SK-N-SH (cell line): ENCODE measurements at regions not wholly inside any gene's neighbourhood (a gene's known extent, or its start where the extent isn't known, plus 50 kb on each side); places are given as distances from the start of the nearest gene placed in this dataset.

Experiments used
- CTCF ChIA-PET: fragments of 300-600, 350-600 bp; formaldehyde crosslinking; extraction: SDS; loops from one replicate; lab custom pipeline; 2021; lab: Yijun Ruan, JAX
- POLR2A ChIA-PET: fragments of 350-600 bp; sonication (Branson Sonifier 250); formaldehyde crosslinking; extraction: SDS; loops from one replicate; lab custom pipeline; 2020; ENCODE audit warnings: antibody characterized with exemption, inconsistent platforms; lab: Yijun Ruan, JAX
- DNase-seq: peaks from one replicate; pipeline ENCODE4 v3.0.0; 2012
- H2AFZ ChIP-seq: fragments of 200-600 bp; sonication (generic); 2 replicates; pipeline ENCODE4 v1.8.1; 2016; ENCODE audit warnings: antibody characterized with exemption, mild to moderate bottlenecking, low read depth
- H3F3A ChIP-seq: fragments of 200-600 bp; sonication (generic); replicated peaks from 2 replicates; pipeline ENCODE3; 2016; ENCODE audit warnings: antibody characterized with exemption, mild to moderate bottlenecking; ENCODE audit not compliant: insufficient read depth
- H3K27ac ChIP-seq, 2 experiments: fragments of 200-500 bp in 1 of 2; fragments of 200-600 bp in 1 of 2; sonication (Bioruptor generic) in 1 of 2; sonication (generic), shearing (Covaris generic) in 1 of 2; 2 replicates each; pipeline versions ENCODE4 v1.5.1 to v1.6.1; 2014 to 2016; ENCODE audit warnings: low read depth in 2 of 2, inconsistent platforms in 1 of 2, low read length in 1 of 2, mild to moderate bottlenecking in 1 of 2, mixed read lengths in 1 of 2
- H3K27me3 ChIP-seq: fragments of 200-600 bp; sonication (generic), shearing (Covaris generic); 2 replicates; pipeline ENCODE4 v1.6.1; 2016; ENCODE audit warnings: mixed run types; ENCODE audit not compliant: insufficient read depth
- H3K36me3 ChIP-seq, 2 experiments: fragments of 200-500 bp in 1 of 2; fragments of 200-600 bp in 1 of 2; sonication (Bioruptor generic) in 1 of 2; sonication (generic) in 1 of 2; replicated peaks in 1 of 2; 2 replicates each; pipeline versions ENCODE3 to v1.5.1; 2014 to 2016; ENCODE audit warnings: low read length in 1 of 2, mild to moderate bottlenecking in 1 of 2; ENCODE audit not compliant: insufficient read depth in 2 of 2, control insufficient read depth in 1 of 2
- H3K4me1 ChIP-seq, 2 experiments: fragments of 200-500 bp in 1 of 2; fragments of 200-600 bp in 1 of 2; sonication (Bioruptor generic) in 1 of 2; sonication (generic), shearing (Covaris generic) in 1 of 2; 2 replicates each; pipeline versions ENCODE4 v1.5.1 to v1.6.1; 2014 to 2016; ENCODE audit warnings: low read depth in 1 of 2, low read length in 1 of 2, mixed run types in 1 of 2; ENCODE audit not compliant: insufficient read depth in 2 of 2, control insufficient read depth in 1 of 2
- H3K4me2 ChIP-seq: fragments of 200-600 bp; sonication (generic), shearing (Covaris generic); 2 replicates; pipeline ENCODE4 v1.6.1; 2017; ENCODE audit warnings: mixed run types
- H3K4me3 ChIP-seq, 2 experiments: fragments of 200-500 bp in 1 of 2; fragments of 200-600 bp in 1 of 2; sonication (Bioruptor generic) in 1 of 2; sonication (generic), shearing (Covaris generic) in 1 of 2; 2 replicates each; pipeline versions ENCODE4 v1.5.1 to v1.8.1; 2014 to 2016; ENCODE audit warnings: low read depth in 2 of 2, inconsistent platforms in 1 of 2, low read length in 1 of 2, mild to moderate bottlenecking in 1 of 2, mixed read lengths in 1 of 2, moderate library complexity in 1 of 2
- H3K79me2 ChIP-seq: fragments of 200-600 bp; sonication (generic); 2 replicates; pipeline ENCODE4 v1.8.1; 2017; ENCODE audit warnings: mild to moderate bottlenecking; ENCODE audit not compliant: insufficient read depth
- H3K9ac ChIP-seq: fragments of 200-600 bp; sonication (generic); 2 replicates; pipeline ENCODE4 v1.6.1; 2017; ENCODE audit warnings: mixed run types
- H3K9me2 ChIP-seq: fragments of 200-600 bp; sonication (generic); 2 replicates; pipeline ENCODE4 v1.6.1; 2017; ENCODE audit warnings: mixed run types
- H3K9me3 ChIP-seq: fragments of 200-600 bp; sonication (generic); 2 replicates; pipeline ENCODE4 v1.6.1; 2017; ENCODE audit warnings: mixed run types, mild to moderate bottlenecking, moderate library complexity
- H4K20me1 ChIP-seq: fragments of 200-600 bp; sonication (generic); 2 replicates; pipeline ENCODE4 v1.6.1; 2017; ENCODE audit warnings: mild to moderate bottlenecking, mixed run types; ENCODE audit not compliant: insufficient read depth
- EZH2phosphoT487 ChIP-seq: fragments of 200-600 bp; sonication (generic); IDR thresholded peaks from 2 replicates; pipeline ENCODE4 v1.6.1; 2017; ENCODE audit warnings: low read depth, mixed run types, mild to moderate bottlenecking, antibody characterized with exemption, moderate library complexity, borderline replicate concordance
- FOSL2 ChIP-seq: IDR thresholded peaks from 2 replicates; pipeline ENCODE4 v1.4.0; 2012; ENCODE audit warnings: low read depth, mild to moderate bottlenecking, moderate library complexity, borderline replicate concordance
- MEF2A ChIP-seq: IDR thresholded peaks from 2 replicates; pipeline ENCODE4 v1.4.0; 2012; ENCODE audit warnings: low read depth, borderline replicate concordance
- MXI1 ChIP-seq: IDR thresholded peaks from 2 replicates; pipeline ENCODE4 v1.6.1; 2012; ENCODE audit warnings: mild to moderate bottlenecking, low read depth, low read length, improper control_type of control experiment
- RFX5 ChIP-seq: IDR thresholded peaks from 2 replicates; pipeline ENCODE4 v1.6.1; 2012; ENCODE audit warnings: mild to moderate bottlenecking, improper control_type of control experiment, low read length
- RXRA ChIP-seq: IDR thresholded peaks from 2 replicates; pipeline ENCODE4 v1.4.0; 2012; ENCODE audit warnings: low read depth, mild to moderate bottlenecking, borderline replicate concordance
- SIN3A ChIP-seq: IDR thresholded peaks from 2 replicates; pipeline ENCODE4 v1.6.1; 2012; ENCODE audit warnings: low read depth, mild to moderate bottlenecking, low read length, moderate library complexity, borderline replicate concordance
- TEAD4 ChIP-seq: IDR thresholded peaks from 2 replicates; pipeline ENCODE4 v1.4.0; 2012; ENCODE audit warnings: mild to moderate bottlenecking, borderline replicate concordance; ENCODE audit not compliant: insufficient read depth
- WGBS: methylation state at CpG from one replicate; pipeline ENCODE4 v1.1.6; 2017; ENCODE audit warnings: low lambda C conversion rate; 5-methylcytosine and 5-hydroxymethylcytosine counted together
- TF ChIP-seq, protein P1 (sequence below): IDR thresholded peaks from 2 replicates; pipeline ENCODE4 v1.6.1; 2012; ENCODE audit warnings: mild to moderate bottlenecking, low read depth, low read length, moderate library complexity
- TF ChIP-seq, protein P2 (sequence below): fragments of 150-350 bp; IDR thresholded peaks from 2 replicates; pipeline ENCODE4 v1.6.1; 2017; ENCODE audit warnings: antibody characterized with exemption, low read length, low read depth, borderline replicate concordance
- TF ChIP-seq, protein P3 (sequence below): IDR thresholded peaks from 2 replicates; pipeline ENCODE4 v1.4.0; 2012; ENCODE audit warnings: low read depth, borderline replicate concordance
- TF ChIP-seq, protein P4 (sequence below): fragments of 200-600 bp; sonication (generic); IDR thresholded peaks from 2 replicates; pipeline ENCODE4 v1.6.1; 2017; ENCODE audit warnings: antibody characterized with exemption, mild to moderate bottlenecking, moderate library complexity
- TF ChIP-seq, protein P5 (sequence below): IDR thresholded peaks from 2 replicates; pipeline ENCODE4; 2012
- TF ChIP-seq, protein P6 (sequence below): IDR thresholded peaks from 2 replicates; pipeline ENCODE4 v1.4.0; 2012; ENCODE audit warnings: low read depth
- TF ChIP-seq, protein P7 (sequence below): fragments of 150-350 bp; IDR thresholded peaks from 2 replicates; pipeline ENCODE4 v1.6.1; 2016; ENCODE audit warnings: mild to moderate bottlenecking, low read depth, low read length

DNA sequence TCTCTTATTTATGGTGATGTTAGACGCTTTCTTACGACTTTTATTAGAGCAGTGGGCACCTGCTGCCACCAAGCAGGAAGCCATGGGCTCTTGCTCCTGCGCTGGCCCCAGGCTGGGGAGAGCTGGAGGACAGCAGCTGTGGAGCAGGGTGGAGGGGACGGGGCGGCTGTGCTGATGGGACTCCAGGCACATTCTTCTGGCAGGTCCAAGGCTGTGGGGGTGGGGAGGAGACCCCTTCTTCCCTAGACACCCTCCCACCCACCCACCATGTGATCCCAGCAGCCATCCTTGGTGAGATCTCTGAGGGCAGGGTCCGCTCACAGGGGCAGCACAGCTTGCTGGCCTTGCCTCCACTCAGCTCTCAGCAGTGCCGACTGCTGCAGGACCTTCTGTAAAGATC is 192.6 kb upstream of the IRX4 start:
- ChIA-PET POLR2A (no interaction called here), CTCF (no interaction called here)
- Histone ChIP-seq H3K9ac (no peak overlapping the region), H3K36me3 (no peaks in the 10 kb centered on the region), H3K4me2 (no peak overlapping the region), H2AFZ (no peak overlapping the region), H3K27ac (no peak overlapping the region), H3K79me2 (no peaks in the 10 kb centered on the region), H3K9me2 (no peaks in the 10 kb centered on the region), H3K27me3 (no peaks in the 10 kb centered on the region), H3F3A (no peaks in the 10 kb centered on the region), H4K20me1 (no peaks in the 10 kb centered on the region), H3K9me3 (no peaks in the 10 kb centered on the region), H3K4me3 (no peak overlapping the region), H3K4me1 (no peaks in the 10 kb centered on the region)
- DNase-seq: no peak
- TF ChIP-seq, protein P1, sequence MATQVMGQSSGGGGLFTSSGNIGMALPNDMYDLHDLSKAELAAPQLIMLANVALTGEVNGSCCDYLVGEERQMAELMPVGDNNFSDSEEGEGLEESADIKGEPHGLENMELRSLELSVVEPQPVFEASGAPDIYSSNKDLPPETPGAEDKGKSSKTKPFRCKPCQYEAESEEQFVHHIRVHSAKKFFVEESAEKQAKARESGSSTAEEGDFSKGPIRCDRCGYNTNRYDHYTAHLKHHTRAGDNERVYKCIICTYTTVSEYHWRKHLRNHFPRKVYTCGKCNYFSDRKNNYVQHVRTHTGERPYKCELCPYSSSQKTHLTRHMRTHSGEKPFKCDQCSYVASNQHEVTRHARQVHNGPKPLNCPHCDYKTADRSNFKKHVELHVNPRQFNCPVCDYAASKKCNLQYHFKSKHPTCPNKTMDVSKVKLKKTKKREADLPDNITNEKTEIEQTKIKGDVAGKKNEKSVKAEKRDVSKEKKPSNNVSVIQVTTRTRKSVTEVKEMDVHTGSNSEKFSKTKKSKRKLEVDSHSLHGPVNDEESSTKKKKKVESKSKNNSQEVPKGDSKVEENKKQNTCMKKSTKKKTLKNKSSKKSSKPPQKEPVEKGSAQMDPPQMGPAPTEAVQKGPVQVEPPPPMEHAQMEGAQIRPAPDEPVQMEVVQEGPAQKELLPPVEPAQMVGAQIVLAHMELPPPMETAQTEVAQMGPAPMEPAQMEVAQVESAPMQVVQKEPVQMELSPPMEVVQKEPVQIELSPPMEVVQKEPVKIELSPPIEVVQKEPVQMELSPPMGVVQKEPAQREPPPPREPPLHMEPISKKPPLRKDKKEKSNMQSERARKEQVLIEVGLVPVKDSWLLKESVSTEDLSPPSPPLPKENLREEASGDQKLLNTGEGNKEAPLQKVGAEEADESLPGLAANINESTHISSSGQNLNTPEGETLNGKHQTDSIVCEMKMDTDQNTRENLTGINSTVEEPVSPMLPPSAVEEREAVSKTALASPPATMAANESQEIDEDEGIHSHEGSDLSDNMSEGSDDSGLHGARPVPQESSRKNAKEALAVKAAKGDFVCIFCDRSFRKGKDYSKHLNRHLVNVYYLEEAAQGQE: no peak
- no peak for TF ChIP-seq EZH2phosphoT487
- TF ChIP-seq, protein P2, sequence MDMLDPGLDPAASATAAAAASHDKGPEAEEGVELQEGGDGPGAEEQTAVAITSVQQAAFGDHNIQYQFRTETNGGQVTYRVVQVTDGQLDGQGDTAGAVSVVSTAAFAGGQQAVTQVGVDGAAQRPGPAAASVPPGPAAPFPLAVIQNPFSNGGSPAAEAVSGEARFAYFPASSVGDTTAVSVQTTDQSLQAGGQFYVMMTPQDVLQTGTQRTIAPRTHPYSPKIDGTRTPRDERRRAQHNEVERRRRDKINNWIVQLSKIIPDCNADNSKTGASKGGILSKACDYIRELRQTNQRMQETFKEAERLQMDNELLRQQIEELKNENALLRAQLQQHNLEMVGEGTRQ: no peak
- TF ChIP-seq, protein P3, sequence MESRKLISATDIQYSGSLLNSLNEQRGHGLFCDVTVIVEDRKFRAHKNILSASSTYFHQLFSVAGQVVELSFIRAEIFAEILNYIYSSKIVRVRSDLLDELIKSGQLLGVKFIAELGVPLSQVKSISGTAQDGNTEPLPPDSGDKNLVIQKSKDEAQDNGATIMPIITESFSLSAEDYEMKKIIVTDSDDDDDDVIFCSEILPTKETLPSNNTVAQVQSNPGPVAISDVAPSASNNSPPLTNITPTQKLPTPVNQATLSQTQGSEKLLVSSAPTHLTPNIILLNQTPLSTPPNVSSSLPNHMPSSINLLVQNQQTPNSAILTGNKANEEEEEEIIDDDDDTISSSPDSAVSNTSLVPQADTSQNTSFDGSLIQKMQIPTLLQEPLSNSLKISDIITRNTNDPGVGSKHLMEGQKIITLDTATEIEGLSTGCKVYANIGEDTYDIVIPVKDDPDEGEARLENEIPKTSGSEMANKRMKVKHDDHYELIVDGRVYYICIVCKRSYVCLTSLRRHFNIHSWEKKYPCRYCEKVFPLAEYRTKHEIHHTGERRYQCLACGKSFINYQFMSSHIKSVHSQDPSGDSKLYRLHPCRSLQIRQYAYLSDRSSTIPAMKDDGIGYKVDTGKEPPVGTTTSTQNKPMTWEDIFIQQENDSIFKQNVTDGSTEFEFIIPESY: no peak
- TF ChIP-seq, protein P4, sequence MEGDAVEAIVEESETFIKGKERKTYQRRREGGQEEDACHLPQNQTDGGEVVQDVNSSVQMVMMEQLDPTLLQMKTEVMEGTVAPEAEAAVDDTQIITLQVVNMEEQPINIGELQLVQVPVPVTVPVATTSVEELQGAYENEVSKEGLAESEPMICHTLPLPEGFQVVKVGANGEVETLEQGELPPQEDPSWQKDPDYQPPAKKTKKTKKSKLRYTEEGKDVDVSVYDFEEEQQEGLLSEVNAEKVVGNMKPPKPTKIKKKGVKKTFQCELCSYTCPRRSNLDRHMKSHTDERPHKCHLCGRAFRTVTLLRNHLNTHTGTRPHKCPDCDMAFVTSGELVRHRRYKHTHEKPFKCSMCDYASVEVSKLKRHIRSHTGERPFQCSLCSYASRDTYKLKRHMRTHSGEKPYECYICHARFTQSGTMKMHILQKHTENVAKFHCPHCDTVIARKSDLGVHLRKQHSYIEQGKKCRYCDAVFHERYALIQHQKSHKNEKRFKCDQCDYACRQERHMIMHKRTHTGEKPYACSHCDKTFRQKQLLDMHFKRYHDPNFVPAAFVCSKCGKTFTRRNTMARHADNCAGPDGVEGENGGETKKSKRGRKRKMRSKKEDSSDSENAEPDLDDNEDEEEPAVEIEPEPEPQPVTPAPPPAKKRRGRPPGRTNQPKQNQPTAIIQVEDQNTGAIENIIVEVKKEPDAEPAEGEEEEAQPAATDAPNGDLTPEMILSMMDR: no peak
- TF ChIP-seq RXRA: no peak
- TF ChIP-seq, protein P5, sequence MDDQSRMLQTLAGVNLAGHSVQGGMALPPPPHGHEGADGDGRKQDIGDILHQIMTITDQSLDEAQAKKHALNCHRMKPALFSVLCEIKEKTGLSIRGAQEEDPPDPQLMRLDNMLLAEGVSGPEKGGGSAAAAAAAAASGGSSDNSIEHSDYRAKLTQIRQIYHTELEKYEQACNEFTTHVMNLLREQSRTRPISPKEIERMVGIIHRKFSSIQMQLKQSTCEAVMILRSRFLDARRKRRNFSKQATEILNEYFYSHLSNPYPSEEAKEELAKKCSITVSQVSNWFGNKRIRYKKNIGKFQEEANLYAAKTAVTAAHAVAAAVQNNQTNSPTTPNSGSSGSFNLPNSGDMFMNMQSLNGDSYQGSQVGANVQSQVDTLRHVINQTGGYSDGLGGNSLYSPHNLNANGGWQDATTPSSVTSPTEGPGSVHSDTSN: no peak
- TF ChIP-seq MXI1: no peak
- TF ChIP-seq, protein P6, sequence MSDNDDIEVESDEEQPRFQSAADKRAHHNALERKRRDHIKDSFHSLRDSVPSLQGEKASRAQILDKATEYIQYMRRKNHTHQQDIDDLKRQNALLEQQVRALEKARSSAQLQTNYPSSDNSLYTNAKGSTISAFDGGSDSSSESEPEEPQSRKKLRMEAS: no peak
- no peak for TF ChIP-seq FOSL2
- TF ChIP-seq RFX5: no peak
- TF ChIP-seq TEAD4: no peak
- TF ChIP-seq, protein P7, sequence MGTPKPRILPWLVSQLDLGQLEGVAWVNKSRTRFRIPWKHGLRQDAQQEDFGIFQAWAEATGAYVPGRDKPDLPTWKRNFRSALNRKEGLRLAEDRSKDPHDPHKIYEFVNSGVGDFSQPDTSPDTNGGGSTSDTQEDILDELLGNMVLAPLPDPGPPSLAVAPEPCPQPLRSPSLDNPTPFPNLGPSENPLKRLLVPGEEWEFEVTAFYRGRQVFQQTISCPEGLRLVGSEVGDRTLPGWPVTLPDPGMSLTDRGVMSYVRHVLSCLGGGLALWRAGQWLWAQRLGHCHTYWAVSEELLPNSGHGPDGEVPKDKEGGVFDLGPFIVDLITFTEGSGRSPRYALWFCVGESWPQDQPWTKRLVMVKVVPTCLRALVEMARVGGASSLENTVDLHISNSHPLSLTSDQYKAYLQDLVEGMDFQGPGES: no peak
- TF ChIP-seq SIN3A: no peak
- TF ChIP-seq MEF2A: no peak
- 30% methylated on average over 3 of the region's 7 CpGs for WGBS
